K562 (cell line): ENCODE measurements at regions not wholly inside any gene's neighbourhood (a gene's known extent, or its start where the extent isn't known, plus 50 kb on each side); places are given as distances from the start of the nearest gene placed in this dataset.

Experiments used
- ATAC-seq: fragments of 200-7000 bp; cut with Tn5 transposase; 3 replicates; pipeline ENCODE4 v1.9.1; 2020; ENCODE audit warnings: moderate library complexity
- BruUV-seq: library from RNA; stranded (reverse); fragments of 400-500 nt; replicated peaks from 2 replicates; lab custom pipeline; 2021; lab: Mats Ljungman, UMichigan
- CTCF ChIA-PET: fragments of 300-600 bp; formaldehyde crosslinking; extraction: SDS; loops from one replicate; lab custom pipeline; 2021; ENCODE audit warnings: low intra/inter-chr PET ratio; lab: Yijun Ruan, JAX
- POLR2A ChIA-PET: fragments of 300-600, 350-650 bp; sonication (Branson Sonifier 250); formaldehyde crosslinking; extraction: SDS; loops from one replicate; lab custom pipeline; 2021; ENCODE audit warnings: antibody characterized with exemption, inconsistent platforms; lab: Yijun Ruan, JAX
- DNase-seq, 4 experiments: peaks; one replicate each; pipeline versions ENCODE4 v3.0.0 to v3.0.0-alpha.2; 2011 to 2018; ENCODE audit warnings: low spot score in 3 of 4, mixed read lengths in 3 of 4; ENCODE audit errors: extremely low read depth in 1 of 4
- FAIRE-seq: peaks from 2 replicates; lab custom pipeline; 2011; peaks lifted over from hg19 to GRCh38; lab: Jason Lieb, UNC
- H2AFZ ChIP-seq: 2 replicates; pipeline ENCODE4 v1.6.0; 2011; ENCODE audit warnings: low read depth, low read length, control low read depth, inconsistent platforms
- H3K27ac ChIP-seq: fragments of 200-600 bp; 3 replicates; pipeline ENCODE4 v1.8.0; 2011; ENCODE audit warnings: low read depth, mild to moderate bottlenecking, control low read depth, inconsistent platforms, low read length, moderate library complexity, mixed read lengths; ENCODE audit errors: extremely low read depth
- H3K27me3 ChIP-seq, 2 experiments: fragments of 300-600 bp in 1 of 2; 2 replicates in 1 of 2; 3 replicates in 1 of 2; pipeline versions ENCODE4 v1.6.0 to v1.8.0; 2011; ENCODE audit warnings: inconsistent platforms in 2 of 2, low read length in 2 of 2, mild to moderate bottlenecking in 1 of 2, mixed read lengths in 1 of 2, moderate library complexity in 1 of 2; ENCODE audit not compliant: control insufficient read depth in 2 of 2, insufficient read depth in 2 of 2
- H3K36me3 ChIP-seq: fragments of 300-600 bp; 3 replicates; pipeline ENCODE4 v1.8.0; 2011; ENCODE audit warnings: mild to moderate bottlenecking, low read length, inconsistent platforms; ENCODE audit not compliant: control insufficient read depth, insufficient read depth
- H3K4me1 ChIP-seq, 2 experiments: fragments of 200-600 bp in 1 of 2; replicated peaks in 1 of 2; 2 replicates in 1 of 2; 3 replicates in 1 of 2; pipeline versions ENCODE4 v1.5.1 to v1.8.0; 2011; ENCODE audit warnings: inconsistent platforms in 2 of 2, low read length in 2 of 2, mild to moderate bottlenecking in 1 of 2, mixed read lengths in 1 of 2, moderate library complexity in 1 of 2; ENCODE audit not compliant: control insufficient read depth in 2 of 2, insufficient read depth in 2 of 2
- H3K4me2 ChIP-seq: 2 replicates; pipeline ENCODE4 v1.6.1; 2011; ENCODE audit warnings: low read length, control low read depth, inconsistent platforms, mixed read lengths; ENCODE audit not compliant: insufficient read depth
- H3K4me3 ChIP-seq: fragments of 200-600 bp; sonication (generic), shearing (Covaris generic); 2 replicates; pipeline ENCODE4 v1.5.1; 2016; ENCODE audit warnings: control low read depth, inconsistent platforms
- H3K79me2 ChIP-seq: fragments of 200-600 bp; 3 replicates; pipeline ENCODE4 v1.8.0; 2011; ENCODE audit warnings: low read length, inconsistent platforms; ENCODE audit not compliant: control insufficient read depth, insufficient read depth
- H3K9ac ChIP-seq, 2 experiments: 2 replicates each; pipeline versions ENCODE4 v1.6.0 to v1.6.1; 2011; ENCODE audit warnings: low read depth in 2 of 2, low read length in 2 of 2, control low read depth in 1 of 2, inconsistent platforms in 1 of 2, mild to moderate bottlenecking in 1 of 2, mixed read lengths in 1 of 2; ENCODE audit not compliant: insufficient read depth in 1 of 2
- H3K9me1 ChIP-seq: one replicate; pipeline ENCODE4 v1.6.0; 2011; ENCODE audit warnings: inconsistent platforms, mild to moderate bottlenecking, low read length, moderate library complexity; ENCODE audit not compliant: control insufficient read depth, insufficient read depth
- H3K9me3 ChIP-seq: replicated peaks from 2 replicates; pipeline ENCODE4 v1.5.1; 2011; ENCODE audit warnings: low read depth, low read length, inconsistent platforms; ENCODE audit not compliant: control insufficient read depth, insufficient read depth
- H4K20me1 ChIP-seq: replicated peaks from 2 replicates; pipeline ENCODE4 v1.6.1; 2011; ENCODE audit warnings: low read length, inconsistent platforms, mixed read lengths; ENCODE audit not compliant: control insufficient read depth, insufficient read depth
- HNRNPK ChIP-seq: fragments of 200-400 bp; formaldehyde crosslinking; IDR thresholded peaks from one replicate; pipeline ENCODE4 v1.6.1; 2018; ENCODE audit warnings: mild to moderate bottlenecking, low read depth, low read length; ENCODE audit not compliant: poor library complexity, severe bottlenecking
- RAD51 ChIP-seq: fragments of 450-650 bp; IDR thresholded peaks from 2 replicates; pipeline ENCODE4 v1.7.1; 2016; ENCODE audit warnings: low read depth, mild to moderate bottlenecking, borderline replicate concordance
- TOE1 ChIP-seq, 2 experiments: fragments of 450-650 bp in 1 of 2; sonication (generic) in 1 of 2; formaldehyde crosslinking in 1 of 2; IDR thresholded peaks; 2 replicates each; pipeline versions ENCODE4 v1.7.1 to v1.8.0; 2016 to 2022; ENCODE audit warnings: borderline replicate concordance in 2 of 2, mild to moderate bottlenecking in 2 of 2, antibody characterized with exemption in 1 of 2, inconsistent platforms in 1 of 2, low read depth in 1 of 2, missing genetic modification reagents in 1 of 2, moderate library complexity in 1 of 2
- ZNF696 ChIP-seq: fragments of 250-450 bp; sonication (Bioruptor Pico); conservative IDR thresholded peaks from 2 replicates; pipeline ENCODE4 v1.4.0; 2020; ENCODE audit warnings: mild to moderate bottlenecking, moderate library complexity
- ZNF830 ChIP-seq: fragments of 250-450 bp; sonication (Bioruptor Pico); IDR thresholded peaks from 2 replicates; pipeline ENCODE4 v1.5.0; 2021; ENCODE audit warnings: mild to moderate bottlenecking
- WGBS: fragments of 100-300 bp; shearing (Covaris generic); methylation state at CpG from one replicate; pipeline ENCODE4 v1.1.6; 2016; ENCODE audit warnings: low coverage, mixed read lengths; ENCODE audit not compliant: insufficient coverage; ENCODE audit errors: missing lambda C conversion rate; 5-methylcytosine and 5-hydroxymethylcytosine counted together
- in situ Hi-C: fragments of 300-500 bp; cut with MboI; formaldehyde crosslinking; loops from 4 replicates; pipeline ENCODE4 v1.15.0; 2018; ENCODE audit warnings: inconsistent platforms, mixed read lengths
- intact Hi-C: fragments of 100-400 bp; cut with micrococcal nuclease; formaldehyde crosslinking; loops from 2 replicates; pipeline ENCODE4 v1.14.2; 2022
- TF ChIP-seq, protein P1 (sequence below): fragments of 450-650 bp; formaldehyde crosslinking; IDR thresholded peaks from 2 replicates; pipeline ENCODE4 v1.4.0; 2020; ENCODE audit warnings: mild to moderate bottlenecking, mixed read lengths
- TF ChIP-seq, protein P2 (sequence below): fragments of 450-650 bp; formaldehyde crosslinking; IDR thresholded peaks from 2 replicates; pipeline ENCODE4 v1.4.0; 2020; ENCODE audit warnings: mild to moderate bottlenecking, moderate library complexity

DNA sequence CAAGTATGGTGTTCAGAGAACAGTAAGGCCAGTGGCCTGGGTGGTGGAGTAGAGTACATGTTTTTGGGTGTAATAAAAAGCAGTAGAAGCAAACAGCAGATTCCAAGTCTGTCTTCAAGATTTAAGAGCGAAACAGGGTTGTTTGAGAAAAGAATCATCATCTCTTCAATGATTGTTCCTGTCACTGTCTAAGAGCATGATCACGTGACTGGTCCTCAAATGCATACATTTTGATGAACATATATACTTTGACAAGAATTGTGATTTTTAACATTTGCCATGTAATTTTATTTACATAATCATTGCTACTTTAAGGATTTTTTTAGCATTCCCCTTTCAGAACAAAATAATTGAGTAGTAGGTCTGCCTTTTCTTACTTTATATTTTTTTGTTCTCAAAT is 252.6 kb upstream of the GPR101 start:
- ATAC-seq (no peak), FAIRE-seq (no peak), DNase-seq (no peak)
- Histone ChIP-seq H3K79me2 (no peaks in the 10 kb centered on the region), H3K4me3 (no peak overlapping the region), H3K9ac (no peak overlapping the region), H3K9me3 (no peaks in the 10 kb centered on the region), H3K9me1 (no peaks in the 10 kb centered on the region), H3K27ac (no peak overlapping the region), H4K20me1 (no peaks in the 10 kb centered on the region), H3K4me1 (no peaks in the 10 kb centered on the region), H3K27me3 (no peaks in the 10 kb centered on the region), H2AFZ (no peak overlapping the region), H3K4me2 (no peak overlapping the region), H3K36me3 (no peaks in the 10 kb centered on the region)
- ChIA-PET CTCF (no interaction called here), POLR2A (no interaction called here)
- WGBS: 0% methylated on average over 2 of the region's 2 CpGs
- BruUV-seq: no TSS peak
- in situ Hi-C loops (no loop called here), intact Hi-C loops (no loop called here)
- TF ChIP-seq, protein P1, sequence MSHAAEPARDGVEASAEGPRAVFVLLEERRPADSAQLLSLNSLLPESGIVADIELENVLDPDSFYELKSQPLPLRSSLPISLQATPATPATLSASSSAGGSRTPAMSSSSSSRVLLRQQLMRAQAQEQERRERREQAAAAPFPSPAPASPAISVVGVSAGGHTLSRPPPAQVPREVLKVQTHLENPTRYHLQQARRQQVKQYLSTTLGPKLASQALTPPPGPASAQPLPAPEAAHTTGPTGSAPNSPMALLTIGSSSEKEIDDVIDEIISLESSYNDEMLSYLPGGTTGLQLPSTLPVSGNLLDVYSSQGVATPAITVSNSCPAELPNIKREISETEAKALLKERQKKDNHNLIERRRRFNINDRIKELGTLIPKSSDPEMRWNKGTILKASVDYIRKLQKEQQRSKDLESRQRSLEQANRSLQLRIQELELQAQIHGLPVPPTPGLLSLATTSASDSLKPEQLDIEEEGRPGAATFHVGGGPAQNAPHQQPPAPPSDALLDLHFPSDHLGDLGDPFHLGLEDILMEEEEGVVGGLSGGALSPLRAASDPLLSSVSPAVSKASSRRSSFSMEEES: peak; percentile 85
- TF ChIP-seq ZNF696 (no peak), TOE1 (IDR thresholded peaks at IDR 0.05; ENCODE audit: borderline replicate concordance) (0 out of 2 replicates have a peak, but pooled peaks have one; percentile 27), TOE1 (CRISPR knock-in tag; IDR thresholded peaks at IDR 0.05; ENCODE audit: borderline replicate concordance, low read depth) (no peak), HNRNPK (no peak), RAD51 (peak; percentile 62), ZNF830 (no peak)
- TF ChIP-seq, protein P2, sequence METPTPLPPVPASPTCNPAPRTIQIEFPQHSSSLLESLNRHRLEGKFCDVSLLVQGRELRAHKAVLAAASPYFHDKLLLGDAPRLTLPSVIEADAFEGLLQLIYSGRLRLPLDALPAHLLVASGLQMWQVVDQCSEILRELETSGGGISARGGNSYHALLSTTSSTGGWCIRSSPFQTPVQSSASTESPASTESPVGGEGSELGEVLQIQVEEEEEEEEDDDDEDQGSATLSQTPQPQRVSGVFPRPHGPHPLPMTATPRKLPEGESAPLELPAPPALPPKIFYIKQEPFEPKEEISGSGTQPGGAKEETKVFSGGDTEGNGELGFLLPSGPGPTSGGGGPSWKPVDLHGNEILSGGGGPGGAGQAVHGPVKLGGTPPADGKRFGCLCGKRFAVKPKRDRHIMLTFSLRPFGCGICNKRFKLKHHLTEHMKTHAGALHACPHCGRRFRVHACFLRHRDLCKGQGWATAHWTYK (CRISPR knock-in tag): no peak
